ENCODE measurements at regions not wholly inside any gene's neighbourhood (a gene's known extent, or its start where the extent isn't known, plus 50 kb on each side); places are given as distances from the start of the nearest gene placed in this dataset.

- no peak for TF ChIP-seq CTCF (IDR thresholded peaks at IDR 0.05; ENCODE audit: insufficient read depth, low read depth, low read length)
- ChIA-PET POLR2A (no interaction called here), CTCF (interaction anchor here (0.8 to 0.9 kb wide), 2 partner anchors 53 to 110 kb away, joined by 3 to 7 read pairs; no protein-coding TSS in a partner anchor)
- no peaks in the 10 kb centered on the region for H3K36me3 ChIP-seq (ENCODE audit: control insufficient read depth, insufficient read depth, low read length)
- H3K4me3 ChIP-seq (ENCODE audit: low read depth, low read length), result no peak overlapping the region
- H3K27me3 ChIP-seq (ENCODE audit: control insufficient read depth, insufficient read depth, low read length), result no peaks in the 10 kb centered on the region
- DNase-seq (ENCODE audit: low read depth), result no peak
Measured at GRCh38 chr12:89948271-89949175, 239.9 kb upstream of the ATP2B1 start.

- ChIA-PET CTCF (no interaction called here), POLR2A (no interaction called here)
- DNase-seq (ENCODE audit: low read depth), result peak; percentile 68
- TF ChIP-seq CTCF (IDR thresholded peaks at IDR 0.05; ENCODE audit: insufficient read depth, low read depth, low read length), result no peak
- Histone ChIP-seq H3K27me3 (ENCODE audit: control insufficient read depth, insufficient read depth, low read length) (no peaks in the 10 kb centered on the region), H3K36me3 (ENCODE audit: control insufficient read depth, insufficient read depth, low read length) (no peaks in the 10 kb centered on the region), H3K4me3 (ENCODE audit: low read depth, low read length) (no peak overlapping the region)
Measured at GRCh38 chr12:89947437-89948270, 239.0 kb upstream of the ATP2B1 start.

- Histone ChIP-seq H3K36me3 (ENCODE audit: control insufficient read depth, insufficient read depth, low read length) (no peaks in the 10 kb centered on the region), H3K4me3 (ENCODE audit: low read depth, low read length) (no peak overlapping the region), H3K27me3 (ENCODE audit: control insufficient read depth, insufficient read depth, low read length) (no peaks in the 10 kb centered on the region)
- no peak for DNase-seq (ENCODE audit: low read depth)
- POLR2A ChIA-PET, result no interaction called here
- CTCF ChIA-PET, result no interaction called here
- TF ChIP-seq CTCF (IDR thresholded peaks at IDR 0.05; ENCODE audit: insufficient read depth, low read depth, low read length), result no peak
Measured at GRCh38 chr12:89946518-89947135, 238.0 kb upstream of the ATP2B1 start.

- no peak for TF ChIP-seq CTCF (IDR thresholded peaks at IDR 0.05; ENCODE audit: insufficient read depth, low read depth, low read length)
- POLR2A ChIA-PET, result interaction anchor here (0.6 kb wide), 1 partner anchor 123 kb away, joined by 4 read pairs; no protein-coding TSS in a partner anchor
- CTCF ChIA-PET, result interaction anchor here (1.3 kb wide), 1 partner anchor 224 kb away, joined by 3 read pairs; no protein-coding TSS in a partner anchor
- no peak for DNase-seq (ENCODE audit: low read depth)
- no peaks in the 10 kb centered on the region for H3K36me3 ChIP-seq (ENCODE audit: control insufficient read depth, insufficient read depth, low read length)
- H3K27me3 ChIP-seq (ENCODE audit: control insufficient read depth, insufficient read depth, low read length), result no peaks in the 10 kb centered on the region
- no peak overlapping the region for H3K4me3 ChIP-seq (ENCODE audit: low read depth, low read length)
Measured at GRCh38 chr12:89945123-89945522, 236.5 kb upstream of the ATP2B1 start.

Data from BJ (cell line).